ENCODE measurements at regions not wholly inside any gene's neighbourhood (a gene's known extent, or its start where the extent isn't known, plus 50 kb on each side); places are given as distances from the start of the nearest gene placed in this dataset.

GRCh38 chr6:48471326-48471725 lies 360.3 kb upstream of the PTCHD4 start:
- H3K79me2 ChIP-seq (ENCODE audit: control insufficient read depth, insufficient read depth, low read length) = no peaks in the 10 kb centered on the region
- no peak overlapping the region for H3K4me2 ChIP-seq (ENCODE audit: control insufficient read depth, extremely low read depth, insufficient read depth, low read depth, low read length)
- no peaks in the 10 kb centered on the region for H3K27me3 ChIP-seq (ENCODE audit: control insufficient read depth, extremely low read depth, insufficient read depth, low read length)
- no peaks in the 10 kb centered on the region for H4K20me1 ChIP-seq (ENCODE audit: control insufficient read depth, extremely low read depth, insufficient read depth, low read length)
- TF ChIP-seq CTCF (optimal IDR thresholded peaks at IDR 0.05 in 1 of 3, IDR thresholded peaks at IDR 0.05 in 1 of 3, conservative IDR thresholded peaks at IDR 0.05 in 1 of 3; ENCODE audit: extremely low read depth in 1 of 3, insufficient read depth in 2 of 3, low read length in 3 of 3) (no peak), EZH2 (IDR thresholded peaks at IDR 0.05; ENCODE audit: low read length) (no peak)
- DNase-seq (ENCODE audit: low read depth, low spot score) (no peak), FAIRE-seq (no peak)
- H3K4me1 ChIP-seq (ENCODE audit: control insufficient read depth, extremely low read depth, insufficient read depth, low read length) = peaks cover 23% of the 10 kb centered on the region
- H3K9ac ChIP-seq (ENCODE audit: control insufficient read depth, extremely low read depth, insufficient read depth, low read length) = no peak overlapping the region
- dilution Hi-C loops (cut with MboI; ENCODE audit: extremely low pct_ligation_motif_present, low sequenced_read_pairs) = no loop called here
- H3K9me3 ChIP-seq (ENCODE audit: control insufficient read depth, low read depth, low read length) = no peaks in the 10 kb centered on the region
- H3K4me3 ChIP-seq (ENCODE audit: control insufficient read depth in 2 of 3, extremely low read depth in 1 of 3, insufficient read depth in 2 of 3, low read depth in 1 of 3, low read length in 3 of 3) = no peak overlapping the region
- H3K27ac ChIP-seq (ENCODE audit: control insufficient read depth, insufficient read depth, low read length) = no peak overlapping the region
- no peak overlapping the region for H2AFZ ChIP-seq (ENCODE audit: control insufficient read depth, low read length)
- no peaks in the 10 kb centered on the region for H3K9me1 ChIP-seq (ENCODE audit: control insufficient read depth, extremely low read depth, insufficient read depth, low read length)
- H3K36me3 ChIP-seq (ENCODE audit: control insufficient read depth in 2 of 2, extremely low read depth in 1 of 2, insufficient read depth in 2 of 2, low read length in 2 of 2) = no peaks in the 10 kb centered on the region

GRCh38 chr6:48449002-48449401 lies 338.0 kb upstream of the PTCHD4 start:
- Histone ChIP-seq H3K36me3 (ENCODE audit: control insufficient read depth in 2 of 2, extremely low read depth in 1 of 2, insufficient read depth in 2 of 2, low read length in 2 of 2) (no peaks in the 10 kb centered on the region), H3K9me3 (ENCODE audit: control insufficient read depth, low read depth, low read length) (no peaks in the 10 kb centered on the region), H3K27ac (ENCODE audit: control insufficient read depth, insufficient read depth, low read length) (no peak overlapping the region), H3K4me3 (ENCODE audit: control insufficient read depth in 2 of 3, extremely low read depth in 1 of 3, insufficient read depth in 2 of 3, low read depth in 1 of 3, low read length in 3 of 3) (no peak overlapping the region), H3K4me2 (ENCODE audit: control insufficient read depth, extremely low read depth, insufficient read depth, low read depth, low read length) (no peak overlapping the region), H3K79me2 (ENCODE audit: control insufficient read depth, insufficient read depth, low read length) (no peaks in the 10 kb centered on the region), H3K9me1 (ENCODE audit: control insufficient read depth, extremely low read depth, insufficient read depth, low read length) (no peaks in the 10 kb centered on the region), H3K27me3 (ENCODE audit: control insufficient read depth, extremely low read depth, insufficient read depth, low read length) (no peaks in the 10 kb centered on the region), H3K4me1 (ENCODE audit: control insufficient read depth, extremely low read depth, insufficient read depth, low read length) (no peaks in the 10 kb centered on the region), H2AFZ (ENCODE audit: control insufficient read depth, low read length) (no peak overlapping the region), H4K20me1 (ENCODE audit: control insufficient read depth, extremely low read depth, insufficient read depth, low read length) (no peaks in the 10 kb centered on the region), H3K9ac (ENCODE audit: control insufficient read depth, extremely low read depth, insufficient read depth, low read length) (no peak overlapping the region)
- no peak for TF ChIP-seq EZH2 (IDR thresholded peaks at IDR 0.05; ENCODE audit: low read length)
- TF ChIP-seq CTCF (optimal IDR thresholded peaks at IDR 0.05 in 1 of 3, IDR thresholded peaks at IDR 0.05 in 1 of 3, conservative IDR thresholded peaks at IDR 0.05 in 1 of 3; ENCODE audit: extremely low read depth in 1 of 3, insufficient read depth in 2 of 3, low read length in 3 of 3) = no peak
- dilution Hi-C loops (cut with MboI; ENCODE audit: extremely low pct_ligation_motif_present, low sequenced_read_pairs) = no loop called here
- FAIRE-seq = no peak
- DNase-seq (ENCODE audit: low read depth, low spot score) = no peak

All from keratinocyte (primary cell).